NCI-H510A treated with DMSO at 0.1 percent for 48 hours (cell line): ENCODE measurements at regions not wholly inside any gene's neighbourhood (a gene's known extent, or its start where the extent isn't known, plus 50 kb on each side); places are given as distances from the start of the nearest gene placed in this dataset.

Source experiments
- DNase-seq: peaks from one replicate; lab custom pipeline; 2025; lab: John Stamatoyannopoulos, UW

GRCh38 chr10:120702032-120702431 is 149.1 kb upstream of the WDR11 start:
- DNase-seq, result no peak

GRCh38 chr10:120705309-120705708 is 145.9 kb upstream of the WDR11 start:
- no peak for DNase-seq

GRCh38 chr10:120710076-120710475 is 141.1 kb upstream of the WDR11 start:
- no peak for DNase-seq

- DNase-seq, result no peak
Observed at GRCh38 chr10:120711860-120712259, 139.3 kb upstream of the WDR11 start.

- no peak for DNase-seq
Observed at GRCh38 chr10:120713573-120714205, 137.5 kb upstream of the WDR11 start.

GRCh38 chr10:120715171-120715570 is 136.0 kb upstream of the WDR11 start:
- DNase-seq, result no peak

GRCh38 chr10:120719333-120719732 is 131.8 kb upstream of the WDR11 start:
- DNase-seq, result no peak

GRCh38 chr10:120727001-120727400 is 124.2 kb upstream of the WDR11 start:
- no peak for DNase-seq

- peak; percentile 35 for DNase-seq
Observed at GRCh38 chr10:120729547-120729946, 121.6 kb upstream of the WDR11 start.

GRCh38 chr10:120732067-120732466 is 119.1 kb upstream of the WDR11 start:
- no peak for DNase-seq

GRCh38 chr10:120732643-120733313 is 118.4 kb upstream of the WDR11 start:
- peak; percentile 15 for DNase-seq

GRCh38 chr10:120734483-120735078 is 116.6 kb upstream of the WDR11 start:
- DNase-seq, result no peak

GRCh38 chr10:120735315-120735714 is 115.8 kb upstream of the WDR11 start:
- DNase-seq, result no peak

GRCh38 chr10:120735773-120736371 is 115.3 kb upstream of the WDR11 start:
- peak; percentile 51 for DNase-seq

GRCh38 chr10:120736377-120736776 is 114.8 kb upstream of the WDR11 start:
- DNase-seq, result no peak

- no peak for DNase-seq
Observed at GRCh38 chr10:120738658-120739057, 112.5 kb upstream of the WDR11 start.

GRCh38 chr10:120741396-120741795 is 109.8 kb upstream of the WDR11 start:
- DNase-seq, result peak; percentile 94

GRCh38 chr10:120742373-120742772 is 108.8 kb upstream of the WDR11 start:
- DNase-seq, result no peak

GRCh38 chr10:120744040-120744439 is 107.1 kb upstream of the WDR11 start:
- peak; percentile 55 for DNase-seq

- DNase-seq, result no peak
Observed at GRCh38 chr10:120746001-120746777, 105.0 kb upstream of the WDR11 start.

- no peak for DNase-seq
Observed at GRCh38 chr10:120748519-120748918, 102.6 kb upstream of the WDR11 start.

- DNase-seq, result no peak
Observed at GRCh38 chr10:120749072-120749471, 102.1 kb upstream of the WDR11 start.
